Liver (tissue), 8 donors: ENCODE measurements at regions not wholly inside any gene's neighbourhood (a gene's known extent, or its start where the extent isn't known, plus 50 kb on each side); places are given as distances from the start of the nearest gene placed in this dataset.

ENCODE experiments used
- DNase-seq: peaks from one replicate; pipeline ENCODE4 v3.0.0-alpha.2; 2017; ENCODE audit warnings: low spot score
- H3K27ac ChIP-seq, 2 donors: one replicate each; pipeline ENCODE4 v1.7.0; 2013; ENCODE audit warnings: inconsistent platforms in 2 of 2, low read length in 2 of 2, control low read depth in 1 of 2, low read depth in 1 of 2, mild to moderate bottlenecking in 1 of 2
- H3K27me3 ChIP-seq, 4 donors: one replicate each; pipeline versions ENCODE4 v1.6.1 to v1.7.0; 2013; ENCODE audit warnings: low read length in 3 of 4, inconsistent platforms in 1 of 4, mild to moderate bottlenecking in 1 of 4, moderate library complexity in 1 of 4; ENCODE audit not compliant: control insufficient read depth in 4 of 4, insufficient read depth in 4 of 4
- H3K36me3 ChIP-seq, 4 donors: one replicate each; pipeline versions ENCODE4 v1.6.1 to v1.7.0; 2013; ENCODE audit warnings: low read length in 3 of 4, mild to moderate bottlenecking in 3 of 4, low read depth in 1 of 4, moderate library complexity in 1 of 4; ENCODE audit not compliant: control insufficient read depth in 4 of 4, insufficient read depth in 3 of 4
- H3K4me1 ChIP-seq, 4 donors: one replicate each; pipeline versions ENCODE4 v1.6.1 to v1.7.0; 2013; ENCODE audit warnings: low read length in 3 of 4, mild to moderate bottlenecking in 3 of 4, moderate library complexity in 1 of 4; ENCODE audit not compliant: control insufficient read depth in 4 of 4, insufficient read depth in 4 of 4
- H3K4me3 ChIP-seq, 3 donors: one replicate each; pipeline versions ENCODE4 v1.6.1 to v1.7.0; 2013; ENCODE audit warnings: low read length in 3 of 3, control low read depth in 1 of 3, low read depth in 1 of 3, mild to moderate bottlenecking in 1 of 3
- H3K9ac ChIP-seq, 2 donors: one replicate each; pipeline ENCODE4 v1.7.0; 2013; ENCODE audit warnings: low read length in 2 of 2, mild to moderate bottlenecking in 2 of 2, moderate library complexity in 2 of 2, control low read depth in 1 of 2, low read depth in 1 of 2
- H3K9me3 ChIP-seq, 4 donors: one replicate each; pipeline versions ENCODE4 v1.6.1 to v1.7.0; 2013; ENCODE audit warnings: low read length in 3 of 4; ENCODE audit not compliant: control insufficient read depth in 4 of 4
- ATF3 ChIP-seq: IDR thresholded peaks from 2 replicates; pipeline ENCODE4 v1.6.1; 2016; ENCODE audit warnings: antibody characterized with exemption
- CTCF ChIP-seq: fragments of 150-350 bp; IDR thresholded peaks from 2 replicates; pipeline ENCODE4 v1.5.1; 2017; ENCODE audit warnings: improper control_type of control experiment, low read depth, low read length; ENCODE audit not compliant: missing input control
- EGR1 ChIP-seq, 2 donors: IDR thresholded peaks; 2 replicates each; pipeline ENCODE4 v1.6.1; 2016 to 2018; ENCODE audit warnings: antibody characterized with exemption in 2 of 2, low read depth in 2 of 2
- FOXA1 ChIP-seq: IDR thresholded peaks from 2 replicates; pipeline ENCODE4 v1.6.1; 2016; ENCODE audit warnings: antibody characterized with exemption
- FOXA2 ChIP-seq: IDR thresholded peaks from 2 replicates; pipeline ENCODE4 v1.6.1; 2016; ENCODE audit warnings: antibody characterized with exemption
- GABPA ChIP-seq, 2 donors: IDR thresholded peaks in 1 of 2; conservative IDR thresholded peaks in 1 of 2; 2 replicates each; pipeline ENCODE4 v1.6.1; 2016; ENCODE audit warnings: antibody characterized with exemption in 2 of 2, mild to moderate bottlenecking in 1 of 2, moderate library complexity in 1 of 2
- HNF4A ChIP-seq, 2 donors: conservative IDR thresholded peaks; 2 replicates each; pipeline ENCODE4 v1.6.1; 2016; ENCODE audit warnings: antibody characterized with exemption in 2 of 2, mild to moderate bottlenecking in 2 of 2
- HNF4G ChIP-seq: IDR thresholded peaks from 2 replicates; pipeline ENCODE4 v1.6.1; 2016; ENCODE audit warnings: antibody characterized with exemption
- JUND ChIP-seq, 2 donors: IDR thresholded peaks; 2 replicates each; pipeline ENCODE4 v1.6.1; 2016; ENCODE audit warnings: antibody characterized with exemption in 2 of 2
- NR2F2 ChIP-seq: IDR thresholded peaks from 2 replicates; pipeline ENCODE4 v1.6.1; 2016; ENCODE audit warnings: antibody characterized with exemption
- RAD21 ChIP-seq, 2 donors: IDR thresholded peaks; 2 replicates each; pipeline ENCODE4 v1.6.1; 2016; ENCODE audit warnings: antibody characterized with exemption in 2 of 2, mild to moderate bottlenecking in 2 of 2
- RXRA ChIP-seq, 2 donors: IDR thresholded peaks; 2 replicates each; pipeline ENCODE4 v1.6.1; 2017 to 2018; ENCODE audit warnings: antibody characterized with exemption in 2 of 2, mild to moderate bottlenecking in 1 of 2
- SP1 ChIP-seq: IDR thresholded peaks from 2 replicates; pipeline ENCODE4 v1.6.1; 2018; ENCODE audit warnings: antibody characterized with exemption, mild to moderate bottlenecking
- TAF1 ChIP-seq: conservative IDR thresholded peaks from 2 replicates; pipeline ENCODE4 v1.6.1; 2016; ENCODE audit warnings: antibody characterized with exemption, mild to moderate bottlenecking
- YY1 ChIP-seq: IDR thresholded peaks from 2 replicates; pipeline ENCODE4 v1.6.1; 2016; ENCODE audit warnings: antibody characterized with exemption, mild to moderate bottlenecking
- WGBS: extraction: QIAGEN DNeasy Blood & Tissue Kit; methylation state at CpG from one replicate; pipeline ENCODE4 v1.1.7; 2013; 5-methylcytosine and 5-hydroxymethylcytosine counted together
- TF ChIP-seq, protein P1 (sequence below): IDR thresholded peaks from 2 replicates; pipeline ENCODE4 v1.6.1; 2016; ENCODE audit warnings: antibody characterized with exemption
- TF ChIP-seq, protein P2 (sequence below): IDR thresholded peaks from 2 replicates; pipeline ENCODE4 v1.6.1; 2016; ENCODE audit warnings: antibody characterized with exemption, mild to moderate bottlenecking
- TF ChIP-seq, protein P3 (sequence below): IDR thresholded peaks from 2 replicates; pipeline ENCODE4 v1.6.1; 2016; ENCODE audit warnings: antibody characterized with exemption
- donor health status: healthy.
- donor health status: healthy.
- donor health status: healthy.
- donor health status: healthy.
- donor health status: healthy.

- no peaks in the 10 kb centered on the region for H3K36me3 ChIP-seq
- DNase-seq = no peak
- no peaks in the 10 kb centered on the region for H3K4me1 ChIP-seq
- WGBS = 87% methylated on average over 2 of the region's 2 CpGs
- no peaks in the 10 kb centered on the region for H3K27me3 ChIP-seq
- no peak overlapping the region for H3K4me3 ChIP-seq
- H3K9ac ChIP-seq = no peak overlapping the region
- no peak overlapping the region for H3K27ac ChIP-seq
- no peak for TF ChIP-seq TAF1
- TF ChIP-seq HNF4A (conservative IDR thresholded peaks at IDR 0.05) = no peak
- TF ChIP-seq YY1 = no peak
- no peak for TF ChIP-seq FOXA2
- no peak for TF ChIP-seq ATF3
- no peak for TF ChIP-seq HNF4G
- no peak for TF ChIP-seq RXRA (IDR thresholded peaks at IDR 0.05)
- TF ChIP-seq, protein P1, sequence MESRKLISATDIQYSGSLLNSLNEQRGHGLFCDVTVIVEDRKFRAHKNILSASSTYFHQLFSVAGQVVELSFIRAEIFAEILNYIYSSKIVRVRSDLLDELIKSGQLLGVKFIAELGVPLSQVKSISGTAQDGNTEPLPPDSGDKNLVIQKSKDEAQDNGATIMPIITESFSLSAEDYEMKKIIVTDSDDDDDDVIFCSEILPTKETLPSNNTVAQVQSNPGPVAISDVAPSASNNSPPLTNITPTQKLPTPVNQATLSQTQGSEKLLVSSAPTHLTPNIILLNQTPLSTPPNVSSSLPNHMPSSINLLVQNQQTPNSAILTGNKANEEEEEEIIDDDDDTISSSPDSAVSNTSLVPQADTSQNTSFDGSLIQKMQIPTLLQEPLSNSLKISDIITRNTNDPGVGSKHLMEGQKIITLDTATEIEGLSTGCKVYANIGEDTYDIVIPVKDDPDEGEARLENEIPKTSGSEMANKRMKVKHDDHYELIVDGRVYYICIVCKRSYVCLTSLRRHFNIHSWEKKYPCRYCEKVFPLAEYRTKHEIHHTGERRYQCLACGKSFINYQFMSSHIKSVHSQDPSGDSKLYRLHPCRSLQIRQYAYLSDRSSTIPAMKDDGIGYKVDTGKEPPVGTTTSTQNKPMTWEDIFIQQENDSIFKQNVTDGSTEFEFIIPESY = no peak
- TF ChIP-seq RAD21 (IDR thresholded peaks at IDR 0.05) = no peak
- TF ChIP-seq, protein P2, sequence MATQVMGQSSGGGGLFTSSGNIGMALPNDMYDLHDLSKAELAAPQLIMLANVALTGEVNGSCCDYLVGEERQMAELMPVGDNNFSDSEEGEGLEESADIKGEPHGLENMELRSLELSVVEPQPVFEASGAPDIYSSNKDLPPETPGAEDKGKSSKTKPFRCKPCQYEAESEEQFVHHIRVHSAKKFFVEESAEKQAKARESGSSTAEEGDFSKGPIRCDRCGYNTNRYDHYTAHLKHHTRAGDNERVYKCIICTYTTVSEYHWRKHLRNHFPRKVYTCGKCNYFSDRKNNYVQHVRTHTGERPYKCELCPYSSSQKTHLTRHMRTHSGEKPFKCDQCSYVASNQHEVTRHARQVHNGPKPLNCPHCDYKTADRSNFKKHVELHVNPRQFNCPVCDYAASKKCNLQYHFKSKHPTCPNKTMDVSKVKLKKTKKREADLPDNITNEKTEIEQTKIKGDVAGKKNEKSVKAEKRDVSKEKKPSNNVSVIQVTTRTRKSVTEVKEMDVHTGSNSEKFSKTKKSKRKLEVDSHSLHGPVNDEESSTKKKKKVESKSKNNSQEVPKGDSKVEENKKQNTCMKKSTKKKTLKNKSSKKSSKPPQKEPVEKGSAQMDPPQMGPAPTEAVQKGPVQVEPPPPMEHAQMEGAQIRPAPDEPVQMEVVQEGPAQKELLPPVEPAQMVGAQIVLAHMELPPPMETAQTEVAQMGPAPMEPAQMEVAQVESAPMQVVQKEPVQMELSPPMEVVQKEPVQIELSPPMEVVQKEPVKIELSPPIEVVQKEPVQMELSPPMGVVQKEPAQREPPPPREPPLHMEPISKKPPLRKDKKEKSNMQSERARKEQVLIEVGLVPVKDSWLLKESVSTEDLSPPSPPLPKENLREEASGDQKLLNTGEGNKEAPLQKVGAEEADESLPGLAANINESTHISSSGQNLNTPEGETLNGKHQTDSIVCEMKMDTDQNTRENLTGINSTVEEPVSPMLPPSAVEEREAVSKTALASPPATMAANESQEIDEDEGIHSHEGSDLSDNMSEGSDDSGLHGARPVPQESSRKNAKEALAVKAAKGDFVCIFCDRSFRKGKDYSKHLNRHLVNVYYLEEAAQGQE = no peak
- peaks cover 0 to 9% (median 3%) of the 10 kb centered on the region in 4 donors for H3K9me3 ChIP-seq
Measured at GRCh38 chrX:8279323-8279722, 108.3 kb upstream of the VCX2 start.

- H3K27me3 ChIP-seq = no peaks in the 10 kb centered on the region
- no peak for DNase-seq
- TF ChIP-seq YY1 (no peak), ATF3 (no peak), GABPA (IDR thresholded peaks at IDR 0.05 in 1 of 2, conservative IDR thresholded peaks at IDR 0.05 in 1 of 2) (no peak), SP1 (no peak), JUND (IDR thresholded peaks at IDR 0.05) (no peak), FOXA1 (no peak), FOXA2 (no peak), HNF4G (no peak), CTCF (no peak), RXRA (IDR thresholded peaks at IDR 0.05) (no peak), EGR1 (IDR thresholded peaks at IDR 0.05; ENCODE audit: low read depth in 2 of 2) (no peak), HNF4A (conservative IDR thresholded peaks at IDR 0.05) (no peak), TAF1 (no peak), RAD21 (IDR thresholded peaks at IDR 0.05) (no peak), NR2F2 (no peak)
- TF ChIP-seq, protein P2 = no peak
- TF ChIP-seq, protein P1 = no peak
- TF ChIP-seq, protein P3, sequence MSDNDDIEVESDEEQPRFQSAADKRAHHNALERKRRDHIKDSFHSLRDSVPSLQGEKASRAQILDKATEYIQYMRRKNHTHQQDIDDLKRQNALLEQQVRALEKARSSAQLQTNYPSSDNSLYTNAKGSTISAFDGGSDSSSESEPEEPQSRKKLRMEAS = no peak
- WGBS = 83% methylated on average over 2 of the region's 2 CpGs
- H3K36me3 ChIP-seq = no peaks in the 10 kb centered on the region
- no peaks in the 10 kb centered on the region for H3K9me3 ChIP-seq
- H3K27ac ChIP-seq = no peak overlapping the region
- H3K4me1 ChIP-seq = no peaks in the 10 kb centered on the region
- no peak overlapping the region for H3K9ac ChIP-seq
- H3K4me3 ChIP-seq = no peak overlapping the region
Measured at GRCh38 chrX:8284131-8284530, 113.1 kb upstream of the VCX2 start.
